ENCODE measurements at regions not wholly inside any gene's neighbourhood (a gene's known extent, or its start where the extent isn't known, plus 50 kb on each side); places are given as distances from the start of the nearest gene placed in this dataset.

GRCh38 chr18:40553029-40553428, 1402.0 kb upstream of the PIK3C3 start:
- no peaks in the 10 kb centered on the region for H3K36me3 ChIP-seq (ENCODE audit: low read depth, missing control alignments)
- H3K27me3 ChIP-seq: no peaks in the 10 kb centered on the region
- TF ChIP-seq CTCF (IDR thresholded peaks at IDR 0.05) (no peak), POLR2A (IDR thresholded peaks at IDR 0.05) (no peak)
- H3K27ac ChIP-seq: no peak overlapping the region
- no peak overlapping the region for H3K4me3 ChIP-seq
- H3K9me3 ChIP-seq: no peaks in the 10 kb centered on the region
- H3K4me1 ChIP-seq: no peaks in the 10 kb centered on the region
- intact Hi-C loops (cut with DNase I; ENCODE audit: low total_unique reads): no loop called here
- no peak for DNase-seq

GRCh38 chr18:40546875-40547274, 1408.2 kb upstream of the PIK3C3 start:
- 75 to 83% methylated on average over 3 of the region's 3 CpGs for WGBS, 2 donors
- Histone ChIP-seq H3K36me3 (ENCODE audit: low read depth, missing control alignments) (no peaks in the 10 kb centered on the region), H3K27me3 (no peaks in the 10 kb centered on the region), H3K9me3 (no peaks in the 10 kb centered on the region), H3K4me3 (no peak overlapping the region), H3K27ac (no peak overlapping the region), H3K4me1 (no peaks in the 10 kb centered on the region)
- intact Hi-C loops (cut with DNase I; ENCODE audit: low total_unique reads): no loop called here
- TF ChIP-seq CTCF (IDR thresholded peaks at IDR 0.05) (no peak), POLR2A (IDR thresholded peaks at IDR 0.05) (no peak)
- DNase-seq: no peak

GRCh38 chr18:40534723-40535122, 1420.3 kb upstream of the PIK3C3 start:
- Histone ChIP-seq H3K4me3 (no peak overlapping the region), H3K9me3 (no peaks in the 10 kb centered on the region), H3K4me1 (no peaks in the 10 kb centered on the region), H3K27me3 (no peaks in the 10 kb centered on the region), H3K27ac (no peak overlapping the region), H3K36me3 (ENCODE audit: low read depth, missing control alignments) (no peaks in the 10 kb centered on the region)
- no peak for TF ChIP-seq CTCF (IDR thresholded peaks at IDR 0.05)
- TF ChIP-seq POLR2A (IDR thresholded peaks at IDR 0.05): no peak
- intact Hi-C loops (cut with DNase I; ENCODE audit: low total_unique reads): no loop called here
- no peak for DNase-seq
- 81% methylated on average over 2 of the region's 2 CpGs for WGBS, 2 donors

GRCh38 chr18:40532046-40532445, 1423.0 kb upstream of the PIK3C3 start:
- H3K36me3 ChIP-seq (ENCODE audit: low read depth, missing control alignments): no peaks in the 10 kb centered on the region
- H3K4me3 ChIP-seq: no peak overlapping the region
- H3K9me3 ChIP-seq: no peaks in the 10 kb centered on the region
- no peaks in the 10 kb centered on the region for H3K4me1 ChIP-seq
- no peaks in the 10 kb centered on the region for H3K27me3 ChIP-seq
- WGBS, 2 donors: 59 to 74% methylated on average over 1 of the region's 1 CpG
- intact Hi-C loops (cut with DNase I; ENCODE audit: low total_unique reads): no loop called here
- no peak for DNase-seq
- TF ChIP-seq CTCF (IDR thresholded peaks at IDR 0.05) (no peak), POLR2A (IDR thresholded peaks at IDR 0.05) (no peak)
- H3K27ac ChIP-seq: no peak overlapping the region

- H3K4me3 ChIP-seq: no peak overlapping the region
- intact Hi-C loops (cut with DNase I; ENCODE audit: low total_unique reads): no loop called here
- DNase-seq: no peak
- 73 to 81% methylated on average over 2 of the region's 2 CpGs for WGBS, 2 donors
- no peaks in the 10 kb centered on the region for H3K9me3 ChIP-seq
- no peak overlapping the region for H3K27ac ChIP-seq
- no peaks in the 10 kb centered on the region for H3K4me1 ChIP-seq
- no peaks in the 10 kb centered on the region for H3K27me3 ChIP-seq
- TF ChIP-seq CTCF (IDR thresholded peaks at IDR 0.05) (no peak), POLR2A (IDR thresholded peaks at IDR 0.05) (no peak)
- H3K36me3 ChIP-seq (ENCODE audit: low read depth, missing control alignments): no peaks in the 10 kb centered on the region
Measured at GRCh38 chr18:40531051-40531450, 1424.0 kb upstream of the PIK3C3 start.

All from testis (tissue), 2 donors.